ENCODE measurements at regions not wholly inside any gene's neighbourhood (a gene's known extent, or its start where the extent isn't known, plus 50 kb on each side); places are given as distances from the start of the nearest gene placed in this dataset.

DNA sequence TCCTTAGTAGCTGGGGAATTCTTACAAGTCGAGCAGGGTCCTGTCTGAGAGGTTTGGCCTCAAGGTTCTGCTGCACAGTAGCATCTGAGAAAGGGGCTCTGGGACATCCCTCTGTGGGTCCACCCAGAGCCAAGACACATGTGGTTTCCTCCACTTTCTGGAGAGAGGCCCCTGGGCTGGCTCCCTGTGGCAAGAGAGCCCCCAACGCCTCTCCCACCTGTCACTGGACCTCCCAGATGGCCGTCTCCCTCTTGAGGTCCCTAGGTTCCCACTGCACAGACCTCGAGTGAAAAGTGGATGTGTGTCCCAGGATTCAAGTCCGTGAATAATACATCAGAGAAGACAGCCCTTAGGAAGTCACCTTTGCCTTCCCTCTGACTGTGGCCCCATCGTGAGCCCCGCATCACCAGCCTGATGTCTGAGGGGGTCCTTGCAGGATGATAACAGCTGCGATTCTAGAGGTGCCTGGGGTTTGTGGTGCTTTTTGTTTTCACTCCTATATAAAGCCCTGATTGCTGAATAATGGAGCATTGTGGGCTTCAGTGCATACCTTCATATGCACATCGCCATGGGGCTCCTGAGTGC is 319.0 kb downstream of the GLRX3 start:
- no peak for DNase-seq (ENCODE audit: low read depth in 4 of 4, low spot score in 2 of 4)

DNA sequence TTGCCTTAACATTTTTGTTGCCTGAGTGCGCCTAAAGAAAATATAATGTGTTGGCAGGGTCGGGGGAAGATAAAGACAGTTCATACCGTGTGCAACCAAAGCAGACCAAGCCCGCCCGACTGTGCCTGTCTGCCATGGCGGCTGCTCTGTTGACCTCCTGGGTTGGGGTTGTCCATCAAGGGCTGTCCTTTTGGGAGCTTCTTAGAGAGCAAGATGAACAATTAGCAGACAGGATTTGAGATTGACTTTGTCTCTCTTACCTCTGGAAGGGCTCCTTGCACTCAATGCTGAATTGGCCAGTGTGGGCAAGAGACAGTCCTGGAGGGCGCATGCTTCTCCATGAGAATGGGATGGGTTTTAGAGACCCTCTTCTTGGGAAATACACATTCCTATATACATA is 319.6 kb downstream of the GLRX3 start:
- no peak for DNase-seq (ENCODE audit: low read depth in 4 of 4, low spot score in 2 of 4)

DNA sequence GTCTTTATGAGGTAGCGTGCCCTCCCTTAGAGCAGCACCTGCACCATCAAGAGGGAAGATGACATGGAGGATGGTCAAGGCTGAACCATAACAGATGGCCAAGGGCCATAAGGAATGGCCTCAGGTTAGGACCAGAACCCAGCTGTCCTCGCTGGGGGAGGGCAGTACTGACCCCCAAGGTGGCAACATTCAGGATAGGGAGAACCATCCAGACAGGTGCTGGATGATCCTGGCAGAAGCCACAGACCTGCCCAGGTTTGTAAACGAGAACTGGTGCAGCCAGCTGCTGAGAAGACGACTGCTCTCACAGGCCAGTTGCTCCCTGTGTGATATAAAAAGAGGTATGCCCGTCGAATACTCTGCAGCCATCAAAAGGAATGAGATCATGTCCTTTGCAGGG is 320.4 kb downstream of the GLRX3 start:
- no peak for DNase-seq (ENCODE audit: low read depth in 4 of 4, low spot score in 2 of 4)

DNA sequence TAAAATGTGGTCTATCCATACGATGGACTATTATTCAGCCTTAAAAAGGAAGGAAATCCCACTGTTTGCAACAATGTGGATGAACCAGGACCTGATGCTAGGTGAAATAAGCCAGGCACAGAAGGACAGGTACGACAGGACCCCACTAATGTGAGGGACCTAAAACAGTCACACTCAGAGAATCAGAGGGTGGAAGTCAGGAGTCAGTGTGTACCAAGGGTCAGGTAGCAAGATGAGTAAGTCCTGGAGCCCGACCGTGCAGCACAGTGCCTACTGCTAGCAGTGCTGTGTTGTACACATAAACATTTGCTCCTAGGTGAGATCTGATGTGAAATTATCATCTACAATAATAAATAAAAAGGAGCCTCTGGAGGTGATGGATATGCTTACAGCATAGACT is 322.3 kb downstream of the GLRX3 start:
- DNase-seq (ENCODE audit: low read depth in 4 of 4, low spot score in 2 of 4) = no peak

DNA sequence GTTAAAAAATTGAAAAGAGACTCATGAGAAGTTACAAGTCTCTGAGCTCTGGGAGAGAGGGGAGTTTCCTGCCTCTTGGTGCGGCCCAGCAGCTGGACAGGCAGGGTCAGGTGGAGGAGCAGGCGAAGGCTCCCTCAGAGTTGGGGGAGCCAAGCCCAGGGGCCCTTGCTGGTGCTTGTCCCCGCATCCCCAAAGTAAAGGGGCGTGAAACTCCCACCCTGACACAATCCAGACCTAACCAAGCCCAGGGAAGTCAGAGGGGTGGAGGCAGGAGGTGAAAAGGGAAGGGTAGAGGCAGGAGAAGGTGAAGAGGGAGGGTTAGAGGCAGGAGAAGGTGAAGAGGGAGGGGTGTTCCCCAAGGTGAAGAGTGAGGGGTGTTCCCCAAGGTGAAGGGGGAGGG is 322.8 kb downstream of the GLRX3 start:
- DNase-seq (ENCODE audit: low read depth in 4 of 4, low spot score in 2 of 4) = no peak

DNA sequence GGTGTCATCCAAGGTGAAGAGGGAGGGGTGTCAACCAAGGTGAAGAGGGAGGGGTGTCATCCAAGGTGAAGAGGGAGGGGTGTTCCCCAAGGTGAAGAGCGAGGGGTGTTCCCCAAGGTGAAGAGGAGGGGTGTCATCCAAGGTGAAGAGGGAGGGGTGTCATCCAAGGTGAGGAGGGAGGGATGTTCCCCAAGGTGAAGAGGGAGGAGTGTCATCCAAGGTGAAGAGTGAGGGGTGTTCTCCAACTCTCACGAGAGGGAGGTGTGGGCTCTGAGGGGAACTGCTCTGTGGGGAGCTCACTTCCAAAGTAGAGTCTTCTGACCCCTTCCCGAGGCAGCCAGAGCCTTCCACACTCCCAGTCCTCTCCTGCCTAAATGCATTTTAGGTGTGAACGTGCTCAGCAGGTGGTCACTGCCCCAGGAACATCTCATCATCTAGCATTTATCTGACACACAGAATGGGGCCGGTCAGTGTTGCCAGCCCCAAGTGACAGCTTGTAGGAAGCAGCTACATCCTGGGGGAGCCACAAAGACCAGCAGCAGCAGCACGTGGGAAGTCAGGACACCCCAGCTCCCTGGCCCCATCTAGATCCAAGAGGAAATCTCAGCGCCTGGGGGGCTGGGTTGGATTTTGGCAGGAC is 323.8 kb downstream of the GLRX3 start:
- DNase-seq (ENCODE audit: low read depth in 4 of 4, low spot score in 2 of 4) = no peak

DNA sequence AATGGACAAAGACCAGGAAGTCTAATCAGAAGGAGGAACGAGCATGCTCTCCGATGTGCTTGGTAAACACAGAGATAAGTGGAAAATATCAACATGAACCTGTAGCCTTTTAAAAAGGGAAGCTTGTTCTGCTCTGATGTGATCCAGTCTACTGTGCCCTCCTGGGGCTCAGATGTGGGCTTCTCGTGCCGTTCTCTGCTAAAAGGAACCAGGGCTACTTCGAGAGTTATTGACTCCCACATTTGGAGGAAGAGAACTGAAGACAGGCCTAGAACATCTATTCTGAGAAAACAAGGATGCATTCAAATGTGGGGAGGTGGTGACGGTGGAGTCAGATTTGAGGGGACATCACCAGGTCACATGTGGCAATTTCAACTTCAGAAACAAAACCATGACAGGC is 325.4 kb downstream of the GLRX3 start:
- DNase-seq (ENCODE audit: low read depth in 4 of 4, low spot score in 2 of 4) = no peak

DNA sequence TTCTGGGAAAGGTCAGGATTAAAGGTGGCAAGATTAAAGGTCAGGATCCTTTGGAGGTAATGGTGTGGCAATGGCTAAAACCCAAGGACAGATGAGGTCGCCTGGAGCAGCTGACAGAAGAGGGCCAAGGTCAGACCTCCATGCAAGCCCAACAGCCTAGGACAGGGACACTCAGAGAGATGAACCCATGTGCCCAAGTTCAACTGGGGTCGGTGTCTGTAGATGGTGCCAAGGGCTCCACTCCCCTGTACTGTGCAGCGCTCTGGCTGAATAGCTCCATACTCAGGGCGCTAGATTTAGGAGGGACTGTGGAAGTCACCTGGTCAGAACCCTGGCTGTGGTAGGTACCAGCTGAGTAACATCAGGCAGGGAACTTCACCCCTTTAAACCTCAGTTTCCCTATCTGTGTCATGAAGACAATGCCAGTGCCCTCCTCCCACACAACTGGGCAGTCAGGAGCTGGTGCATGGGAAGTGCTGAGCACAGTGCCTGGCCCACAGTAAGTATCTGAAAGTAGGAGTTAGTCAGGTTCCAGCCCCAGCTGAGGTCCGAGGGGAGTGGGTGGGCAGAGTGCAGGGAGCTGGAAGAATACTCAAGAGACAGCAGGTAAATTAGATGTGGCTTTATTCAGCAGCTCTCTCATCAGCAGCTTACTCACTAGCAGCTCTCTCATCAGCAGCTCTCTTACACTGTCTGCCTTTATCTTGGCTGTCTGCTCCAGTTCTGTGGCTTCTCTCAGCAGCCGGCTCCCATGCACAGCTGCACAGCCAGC is 327.1 kb downstream of the GLRX3 start:
- no peak for DNase-seq (ENCODE audit: low read depth in 4 of 4, low spot score in 2 of 4)

DNA sequence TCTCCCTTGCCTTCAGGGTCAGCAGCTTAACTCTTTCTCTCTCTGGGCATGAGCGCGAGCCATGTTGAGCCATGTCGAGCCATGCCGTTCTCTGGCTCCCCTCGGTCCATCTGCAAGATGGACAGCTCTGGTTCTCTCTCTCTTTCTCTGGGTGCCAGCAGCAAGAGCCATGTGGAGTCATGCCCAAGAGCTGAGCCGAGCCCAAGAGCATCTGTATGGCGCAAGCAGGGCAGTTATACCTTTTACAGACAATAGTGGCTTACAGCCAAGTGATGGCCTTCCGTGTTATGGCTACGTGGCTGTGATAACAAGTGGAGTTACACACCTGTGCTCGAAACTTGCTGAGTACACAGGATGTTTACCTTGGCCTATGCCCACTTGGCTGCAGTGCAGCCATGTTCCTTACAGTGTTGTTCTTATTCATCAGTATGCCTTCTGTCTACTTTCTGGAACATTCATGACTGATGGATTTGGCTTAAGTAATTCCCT is 327.7 kb downstream of the GLRX3 start:
- DNase-seq (ENCODE audit: low read depth in 4 of 4, low spot score in 2 of 4) = no peak

DNA sequence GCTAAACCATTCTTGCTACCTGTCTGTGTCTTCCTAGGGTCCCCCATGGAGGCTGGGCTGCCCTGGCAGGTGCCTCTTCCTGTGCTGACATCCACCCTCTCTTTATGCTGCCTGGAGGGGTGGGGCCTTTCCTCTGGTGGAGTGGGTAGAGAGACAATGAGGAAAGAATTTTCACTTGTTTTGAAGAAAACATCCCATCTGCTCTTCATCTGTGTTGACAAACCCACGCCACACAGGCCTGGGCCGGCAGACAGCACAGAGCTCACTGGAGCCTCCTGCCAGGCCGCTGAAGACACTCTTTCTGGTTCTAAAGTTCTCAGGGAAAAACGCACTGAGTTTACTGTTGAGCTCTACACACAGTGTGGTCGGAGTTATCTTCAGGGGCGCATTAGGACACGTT is 328.2 kb downstream of the GLRX3 start:
- DNase-seq (ENCODE audit: low read depth in 4 of 4, low spot score in 2 of 4) = no peak

DNA sequence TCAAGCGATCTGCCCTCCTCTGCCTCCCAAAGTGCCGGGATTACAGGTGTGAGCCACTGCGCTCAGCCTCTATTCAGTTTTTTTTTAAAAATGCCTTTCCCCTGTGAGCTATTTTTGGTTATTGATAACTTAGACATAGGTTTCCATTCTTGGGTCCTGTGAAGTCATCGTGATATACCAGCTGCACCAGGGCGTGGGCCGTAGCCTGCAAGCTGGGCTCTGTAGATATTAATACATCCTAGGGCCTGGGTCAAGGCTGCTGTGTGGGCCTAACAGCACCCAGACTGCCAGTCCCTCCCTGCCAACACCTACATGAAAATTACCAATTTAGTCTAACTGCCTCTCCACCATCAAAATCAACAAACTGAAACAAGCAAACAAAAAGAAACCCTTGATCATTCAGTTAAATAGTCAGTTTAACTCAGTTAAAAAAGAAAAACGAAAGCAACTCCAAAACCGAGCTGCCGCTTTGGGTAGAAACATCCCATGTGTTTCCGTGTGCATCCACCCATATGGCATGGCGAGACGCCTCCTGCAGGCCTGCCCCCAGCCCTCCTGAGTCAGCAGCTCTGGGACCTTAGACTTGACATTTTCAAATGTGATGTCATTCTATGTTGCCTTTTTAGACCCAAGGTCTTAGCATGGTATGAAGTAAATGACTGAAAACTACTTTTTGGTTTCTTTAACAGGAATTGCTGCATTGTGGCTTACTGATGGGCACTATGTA is 330.2 kb downstream of the GLRX3 start:
- no peak for DNase-seq (ENCODE audit: low read depth in 4 of 4, low spot score in 2 of 4)

DNA sequence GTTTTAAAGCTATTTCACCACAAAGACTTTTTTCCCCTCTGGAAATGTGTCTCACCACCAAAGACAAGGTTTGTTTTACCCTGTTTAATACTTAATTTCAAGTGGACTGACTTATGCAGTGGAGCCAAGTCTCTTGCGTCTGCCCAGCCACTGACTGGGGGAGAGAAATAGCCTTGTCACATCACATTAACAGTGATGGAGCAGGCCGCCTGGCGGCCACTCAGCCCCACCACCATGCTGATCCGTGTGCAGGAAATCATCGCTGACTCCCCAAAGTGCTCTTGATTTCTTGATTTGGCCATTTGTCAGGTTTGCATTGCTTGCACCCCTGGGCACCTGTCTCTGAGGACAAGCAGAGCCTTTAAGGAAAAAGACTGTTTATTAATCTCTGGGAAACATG is 334.1 kb downstream of the GLRX3 start:
- DNase-seq (ENCODE audit: low read depth in 4 of 4, low spot score in 2 of 4) = no peak

DNA sequence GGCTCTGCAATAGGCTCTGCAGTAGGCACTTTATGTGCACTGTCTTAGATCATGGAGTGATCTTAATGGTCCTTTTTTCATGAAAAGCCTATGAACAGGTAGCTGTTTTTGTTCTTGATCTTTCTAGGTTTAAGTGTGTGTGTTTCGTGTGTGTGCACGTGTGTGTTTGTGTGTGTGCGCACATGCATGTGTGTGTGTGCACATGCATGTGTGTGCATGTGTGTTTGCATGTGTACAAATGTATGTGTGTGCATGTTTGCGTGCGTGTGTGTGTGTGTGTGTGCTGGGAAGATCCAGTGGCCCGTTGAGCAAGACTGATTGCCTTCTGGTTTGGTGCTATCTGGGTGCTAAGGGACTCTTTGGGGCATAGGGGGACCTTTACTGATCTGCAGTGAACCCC is 334.8 kb downstream of the GLRX3 start:
- DNase-seq (ENCODE audit: low read depth in 4 of 4, low spot score in 2 of 4) = no peak

DNA sequence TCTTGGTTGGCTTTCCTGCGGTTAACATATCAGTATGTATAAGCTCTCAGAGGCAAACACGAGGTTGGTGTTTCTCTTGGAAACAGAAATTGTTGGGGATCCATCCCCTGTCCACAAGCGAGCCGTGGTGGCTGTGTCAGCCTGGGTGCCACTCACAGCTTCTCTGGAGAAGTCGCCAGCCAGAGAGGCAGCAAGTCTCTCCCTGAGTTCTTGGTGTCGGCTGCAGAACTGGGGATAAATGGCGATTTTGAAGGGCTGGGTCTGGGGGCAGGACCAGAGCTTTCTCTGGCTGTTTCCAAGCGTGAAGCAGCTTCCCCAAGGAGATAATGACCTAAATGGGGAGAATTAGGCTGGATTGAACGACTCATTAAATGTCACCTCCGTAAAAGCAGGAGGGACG is 335.3 kb downstream of the GLRX3 start:
- no peak for DNase-seq (ENCODE audit: low read depth in 4 of 4, low spot score in 2 of 4)

DNA sequence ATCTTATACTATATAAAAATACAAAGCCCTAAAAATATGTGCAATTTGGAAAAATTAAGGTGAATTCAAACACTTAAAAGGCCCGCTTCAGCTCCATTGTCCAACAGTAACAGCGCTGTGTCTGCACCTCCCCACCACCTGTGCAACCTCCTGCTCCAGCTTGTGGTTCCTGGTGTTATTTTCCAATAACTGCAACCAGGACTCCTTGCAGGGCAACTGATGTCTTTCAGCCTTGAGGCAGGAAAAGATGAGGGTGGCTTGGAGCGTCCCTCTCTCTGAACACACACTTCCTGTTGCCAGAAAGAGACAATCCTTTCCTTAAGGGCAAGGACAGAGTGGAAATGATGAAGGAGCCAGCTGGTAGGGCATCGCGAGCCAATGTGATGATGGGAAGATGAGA is 336.0 kb downstream of the GLRX3 start:
- no peak for DNase-seq (ENCODE audit: low read depth in 4 of 4, low spot score in 2 of 4)

DNA sequence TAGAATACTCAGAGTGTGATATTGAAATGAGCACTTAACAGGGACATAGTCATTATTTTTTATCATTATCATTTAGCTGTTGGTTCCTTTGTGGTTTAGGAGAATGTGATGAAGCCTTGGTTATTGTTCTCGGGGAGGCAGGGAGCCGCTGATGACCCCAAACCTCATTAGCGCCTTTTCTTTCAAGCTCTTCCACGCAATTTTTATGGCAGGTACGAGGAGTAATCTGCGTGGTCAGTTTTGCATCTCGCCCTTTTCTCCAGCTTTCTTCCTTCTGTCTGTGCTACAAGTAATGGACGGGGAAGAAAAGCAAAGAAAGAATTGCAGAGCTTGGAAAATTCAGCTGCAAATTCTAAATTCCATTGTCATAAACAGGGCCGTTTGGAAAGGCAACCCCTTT is 338.4 kb downstream of the GLRX3 start:
- no peak for DNase-seq (ENCODE audit: low read depth in 4 of 4, low spot score in 2 of 4)

DNA sequence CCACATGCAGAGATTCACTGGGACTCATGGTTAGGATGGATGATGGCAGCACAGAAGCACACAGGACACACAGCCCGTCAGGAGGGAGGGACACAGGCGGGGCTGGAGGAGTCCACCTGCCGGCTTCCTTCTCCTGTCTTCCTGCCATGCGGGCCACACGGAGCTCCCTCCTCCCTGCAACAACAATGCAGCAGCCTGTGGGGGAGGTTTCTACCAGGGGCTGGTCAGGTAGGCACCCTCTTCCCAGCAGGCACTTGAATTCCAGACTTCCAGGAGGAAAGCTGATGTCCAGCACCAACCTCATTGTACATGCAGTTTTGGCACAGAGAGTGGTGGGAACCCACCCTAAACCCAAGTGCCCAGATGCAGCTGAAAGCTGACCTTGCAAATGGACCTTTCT is 341.2 kb downstream of the GLRX3 start:
- DNase-seq (ENCODE audit: low read depth in 4 of 4, low spot score in 2 of 4) = no peak

DNA sequence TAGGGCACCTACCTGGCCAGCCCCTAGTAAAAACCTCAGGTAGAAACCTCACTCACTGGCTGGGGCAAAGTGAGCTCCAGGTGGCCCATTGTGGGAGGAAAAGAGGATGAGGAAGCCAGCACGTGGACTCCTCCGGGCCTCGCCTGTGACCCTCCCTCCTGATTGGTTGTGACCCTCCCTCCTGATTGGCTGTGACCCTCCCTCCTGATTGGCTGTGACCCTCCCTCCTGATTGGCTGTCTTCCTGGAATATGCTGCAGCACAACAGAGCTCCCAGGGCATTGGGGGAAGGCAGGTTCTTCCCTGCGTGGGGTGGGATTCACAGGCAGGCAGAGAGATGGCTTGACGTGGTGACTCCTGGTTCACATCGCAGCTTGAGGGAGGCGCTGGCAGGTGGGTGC is 343.0 kb downstream of the GLRX3 start:
- DNase-seq (ENCODE audit: low read depth in 4 of 4, low spot score in 2 of 4) = no peak

DNA sequence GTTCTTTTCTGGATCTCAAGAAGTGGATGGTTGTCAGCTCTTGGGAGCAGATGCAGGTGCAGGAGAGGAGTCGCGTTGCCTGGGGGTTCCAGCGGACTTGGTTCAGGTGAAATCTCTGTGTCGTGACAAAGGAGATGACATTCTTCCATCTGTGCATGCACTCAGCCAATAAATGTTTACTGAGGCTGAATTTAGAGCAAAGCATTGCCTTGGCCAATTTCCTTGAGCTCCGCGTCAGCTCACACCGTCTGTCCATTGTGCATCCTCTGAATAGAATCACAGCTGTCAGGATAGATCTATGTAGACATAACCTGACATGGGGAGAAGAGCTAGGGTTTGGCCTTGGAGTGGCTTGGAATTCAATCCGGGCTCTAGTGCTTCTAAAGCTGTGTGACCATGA is 343.7 kb downstream of the GLRX3 start:
- no peak for DNase-seq (ENCODE audit: low read depth in 4 of 4, low spot score in 2 of 4)

DNA sequence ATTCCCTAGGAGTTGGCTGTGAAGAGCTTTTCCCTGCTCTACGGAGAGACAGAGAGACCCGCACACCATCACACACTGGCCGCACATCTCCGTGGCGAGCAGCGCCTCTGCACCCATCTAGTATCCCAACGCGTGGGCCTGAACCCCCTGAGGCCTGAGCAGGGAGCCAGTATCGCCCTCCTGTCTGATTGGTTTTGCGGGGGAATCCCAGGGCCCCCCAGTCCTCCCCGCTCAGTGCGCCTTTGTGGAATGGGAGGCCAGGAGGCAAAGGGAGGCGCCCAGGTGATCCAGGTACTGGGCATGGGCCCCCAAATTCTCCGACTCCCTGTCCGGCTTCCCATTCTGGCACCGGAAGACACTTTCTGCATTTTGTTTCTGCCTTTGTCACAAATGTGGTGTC is 344.3 kb downstream of the GLRX3 start:
- DNase-seq (ENCODE audit: low read depth in 4 of 4, low spot score in 2 of 4) = no peak

All from left renal cortex interstitium (tissue), 4 donors.